Limb (tissue), 2 donors: ENCODE measurements at regions not wholly inside any gene's neighbourhood (a gene's known extent, or its start where the extent isn't known, plus 50 kb on each side); places are given as distances from the start of the nearest gene placed in this dataset.
"Not testable (repeated sequence)": the region's sequence is repeated elsewhere in the genome, so short reads cannot be mapped to it uniquely, and the experiment has no call there.

Experiments
- DNase-seq, 2 donors: peaks; one replicate each; pipeline ENCODE4 v3.0.0-alpha.2; 2016; ENCODE audit errors: extremely low spot score in 2 of 2

DNA sequence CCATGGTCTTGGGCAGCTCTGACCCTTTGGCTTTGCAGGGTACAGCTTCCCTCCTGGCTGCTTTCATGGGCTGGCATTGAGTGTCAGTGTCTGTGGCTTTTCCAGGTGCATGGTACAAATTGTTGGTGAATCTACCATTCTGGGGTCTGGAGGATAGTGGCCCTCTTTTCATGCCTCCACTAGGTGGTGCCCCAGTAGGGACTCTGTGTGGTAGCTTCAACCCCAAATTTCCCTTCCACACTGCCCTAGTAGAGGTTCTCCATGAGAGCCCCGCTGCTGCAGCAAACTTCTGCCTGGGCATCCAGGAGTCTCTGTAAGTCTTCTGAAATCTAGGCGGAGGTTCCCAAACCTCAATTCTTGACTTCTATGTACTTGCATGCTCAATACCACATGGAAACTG, 494.5 kb upstream of the LRRC7 start:
- DNase-seq, result no peak

GRCh38 chr1:69076631-69077030, 491.1 kb upstream of the LRRC7 start:
- DNase-seq, result no peak

GRCh38 chr1:69077198-69077597, 490.5 kb upstream of the LRRC7 start:
- no peak for DNase-seq

GRCh38 chr1:69077633-69078032, 490.1 kb upstream of the LRRC7 start:
- DNase-seq, result no peak

- DNase-seq, result no peak
These were observed 486.1 kb upstream of the LRRC7 start for GRCh38 chr1:69081668-69082067.

GRCh38 chr1:69082312-69082711, 485.4 kb upstream of the LRRC7 start:
- DNase-seq, result no peak

DNA sequence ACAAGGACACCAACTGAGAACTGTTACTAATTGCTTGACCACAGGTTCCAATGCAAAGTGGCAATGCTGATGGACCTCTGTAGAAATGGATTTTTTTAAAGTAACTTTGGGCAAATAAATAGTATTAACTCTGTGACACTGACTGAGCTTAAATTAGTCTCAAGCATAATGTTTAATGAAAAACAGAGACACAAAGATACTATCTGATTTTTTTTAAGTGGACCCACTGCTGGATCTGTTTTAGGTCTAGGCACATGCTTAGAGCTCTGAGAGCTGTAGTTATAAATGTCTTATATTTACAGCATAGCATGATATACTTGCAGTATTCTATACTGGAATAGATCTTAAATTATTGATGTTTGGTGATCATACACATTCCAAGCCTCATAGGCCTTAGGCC, 481.6 kb upstream of the LRRC7 start:
- DNase-seq, result no peak

DNA sequence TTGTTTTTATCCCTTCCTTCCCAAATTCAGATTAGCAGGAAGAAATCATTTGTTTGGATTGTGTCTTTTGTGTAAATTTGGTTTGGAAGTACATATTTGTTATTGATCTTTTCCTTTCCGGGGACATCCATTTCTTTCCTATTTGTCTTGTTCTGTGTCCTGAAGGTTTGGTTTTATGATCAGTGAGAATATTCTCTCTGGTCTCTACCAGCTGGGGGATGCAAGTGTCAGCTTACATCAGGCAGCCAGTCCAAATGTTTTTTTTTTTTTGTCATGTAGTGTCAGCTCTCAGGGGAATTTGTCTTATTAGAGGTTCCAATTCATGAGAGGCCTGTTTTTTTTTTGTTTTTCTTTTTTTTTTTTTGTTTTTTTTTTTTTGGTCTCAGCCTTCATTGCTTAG, 479.2 kb upstream of the LRRC7 start:
- DNase-seq, result no peak

GRCh38 chr1:69090170-69090569, 477.6 kb upstream of the LRRC7 start:
- no peak for DNase-seq

- DNase-seq, result no peak
These were observed 477.0 kb upstream of the LRRC7 start for GRCh38 chr1:69090752-69091151.

- not testable (repeated sequence) for DNase-seq
These were observed 465.7 kb upstream of the LRRC7 start for GRCh38 chr1:69102058-69102457.

DNA sequence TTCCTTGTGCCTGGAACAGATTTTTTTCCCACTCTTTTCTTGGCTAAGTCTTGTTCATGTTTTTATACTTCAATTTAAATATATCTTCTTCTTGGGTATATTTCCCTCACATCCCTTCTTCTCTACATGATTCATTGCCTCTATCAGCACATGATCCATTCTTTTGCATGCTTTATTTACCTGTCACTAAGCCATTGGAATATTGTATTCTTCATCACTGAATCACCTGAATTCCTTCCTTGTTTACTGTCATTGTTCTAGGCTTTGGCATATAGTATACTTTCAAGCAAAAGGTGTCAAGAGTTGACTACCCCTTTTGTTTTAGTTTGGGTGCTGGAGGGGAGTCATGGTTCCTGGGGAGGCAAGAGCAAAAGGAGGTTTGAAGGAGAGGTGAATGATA, 464.5 kb upstream of the LRRC7 start:
- no peak for DNase-seq

GRCh38 chr1:69103705-69104385, 463.9 kb upstream of the LRRC7 start:
- no peak for DNase-seq

DNA sequence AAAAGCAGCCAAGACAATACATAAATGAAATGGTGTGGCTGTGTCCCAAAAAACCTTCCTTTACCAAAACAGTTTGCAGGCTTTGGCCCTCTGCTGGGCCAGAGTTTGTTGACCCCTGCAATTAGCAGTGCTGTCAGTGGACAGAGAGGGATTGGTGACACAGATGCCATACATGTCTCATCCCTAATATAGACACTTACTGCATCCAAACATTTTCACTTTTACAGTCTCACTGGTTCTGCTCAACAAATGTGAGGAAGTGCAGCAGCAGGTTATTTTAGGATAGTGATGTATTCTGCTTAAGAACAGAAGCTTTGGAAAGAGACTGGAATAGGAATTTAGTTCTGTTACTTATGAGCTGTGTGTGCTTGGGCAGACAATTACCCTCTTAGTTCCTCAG, 462.8 kb upstream of the LRRC7 start:
- DNase-seq, result no peak

DNA sequence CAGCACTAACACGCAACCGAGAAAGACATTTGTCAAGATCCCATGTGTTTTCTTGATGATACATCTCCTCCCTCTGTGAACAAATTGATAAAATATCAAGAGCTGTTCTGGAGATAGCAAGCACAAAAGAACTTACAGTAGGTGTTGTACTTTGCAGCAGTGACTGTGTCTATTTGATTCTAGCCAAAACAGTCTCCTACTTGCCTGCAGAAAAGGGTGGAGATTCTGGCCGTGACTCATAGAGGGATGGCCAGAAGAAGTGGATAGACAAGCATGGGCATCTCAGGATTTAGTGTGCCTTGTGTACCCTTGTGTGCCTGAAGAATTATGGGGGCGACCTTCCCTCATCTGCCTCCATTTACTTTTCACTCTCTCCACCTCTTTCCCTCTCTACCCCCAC, 458.4 kb upstream of the LRRC7 start:
- DNase-seq, result no peak

GRCh38 chr1:69110851-69111250, 456.9 kb upstream of the LRRC7 start:
- no peak for DNase-seq

- DNase-seq, result not testable (repeated sequence)
These were observed 447.5 kb upstream of the LRRC7 start for GRCh38 chr1:69120126-69120741.

GRCh38 chr1:69120817-69121216, 446.9 kb upstream of the LRRC7 start:
- DNase-seq, result no peak

DNA sequence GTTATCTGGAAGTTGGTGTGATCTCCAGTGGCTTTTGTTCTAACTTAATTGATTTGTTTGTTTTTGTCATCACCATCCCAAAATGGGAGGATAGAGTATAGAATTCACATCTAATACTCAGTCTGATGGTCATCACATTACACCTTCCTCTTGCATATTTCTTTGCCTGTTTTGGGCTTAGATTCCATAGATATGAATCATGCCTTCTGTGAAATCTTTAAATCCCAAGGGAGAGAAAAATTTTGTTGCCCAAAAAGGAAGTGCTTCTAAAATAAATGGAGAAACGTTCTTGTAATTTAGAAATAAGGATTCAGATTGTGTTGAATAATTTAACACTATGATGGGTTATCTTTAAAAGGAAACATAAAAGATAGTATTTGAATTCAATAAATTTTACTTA, 446.0 kb upstream of the LRRC7 start:
- DNase-seq, result no peak

DNA sequence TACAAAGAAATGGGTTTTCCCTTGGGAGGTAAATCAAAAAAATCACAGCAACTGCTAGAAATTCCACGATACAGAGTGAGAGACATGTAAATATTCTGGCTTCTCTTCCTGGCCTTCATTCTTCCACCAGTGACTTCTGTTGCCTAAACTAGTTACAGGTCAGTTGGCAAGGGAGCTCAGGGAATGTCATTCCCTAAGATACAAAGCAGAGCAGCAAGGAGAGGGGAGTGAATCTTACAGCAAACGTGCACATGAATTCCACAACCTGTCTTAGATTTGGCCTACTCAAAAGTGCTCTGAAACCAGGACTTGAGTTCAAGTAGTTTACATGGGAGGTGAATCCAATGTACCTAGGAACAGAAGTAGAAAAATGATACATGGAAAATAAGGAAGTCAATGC, 445.3 kb upstream of the LRRC7 start:
- DNase-seq, result no peak

DNA sequence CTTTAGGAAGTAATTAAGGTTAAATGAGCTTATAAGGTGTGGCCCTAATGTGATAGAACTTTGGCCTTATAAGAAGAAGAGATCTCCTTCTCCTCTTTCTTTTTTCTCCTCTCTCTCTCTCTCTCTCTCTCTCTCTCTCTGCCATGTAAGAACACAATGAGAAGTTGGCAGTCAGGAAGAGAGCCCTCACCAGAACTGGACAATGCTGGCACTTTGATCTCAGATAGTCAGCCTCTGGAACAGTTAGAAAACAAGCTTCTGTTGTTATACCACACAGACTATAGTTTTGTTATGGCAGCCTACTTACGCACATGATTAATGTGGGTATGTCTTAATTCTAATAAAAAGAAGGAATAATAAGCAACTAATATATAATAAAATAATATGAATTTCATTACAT, 444.2 kb upstream of the LRRC7 start:
- no peak for DNase-seq

GRCh38 chr1:69126796-69127195, 440.9 kb upstream of the LRRC7 start:
- peak in 1 of 2 donors; percentile 47 for DNase-seq

DNA sequence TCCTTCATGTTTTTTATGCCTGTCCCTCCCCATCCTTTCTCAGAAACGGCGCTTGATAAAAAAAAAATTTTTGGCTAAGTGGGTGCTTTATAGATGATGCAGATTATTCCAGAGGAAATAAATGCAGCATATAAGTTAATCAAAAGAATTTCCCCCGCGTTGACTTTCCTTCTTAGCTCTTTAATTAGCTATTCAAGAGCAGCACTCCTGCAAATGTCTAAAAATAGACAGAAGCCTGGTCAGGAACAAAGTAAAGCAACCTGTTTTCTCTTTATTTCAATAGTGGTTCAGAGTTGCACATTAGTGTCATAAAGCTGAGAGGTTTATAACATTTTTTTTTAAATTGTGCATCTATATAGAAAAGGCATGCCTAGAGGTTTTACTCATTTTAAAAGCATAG, 439.5 kb upstream of the LRRC7 start:
- DNase-seq, result no peak

DNA sequence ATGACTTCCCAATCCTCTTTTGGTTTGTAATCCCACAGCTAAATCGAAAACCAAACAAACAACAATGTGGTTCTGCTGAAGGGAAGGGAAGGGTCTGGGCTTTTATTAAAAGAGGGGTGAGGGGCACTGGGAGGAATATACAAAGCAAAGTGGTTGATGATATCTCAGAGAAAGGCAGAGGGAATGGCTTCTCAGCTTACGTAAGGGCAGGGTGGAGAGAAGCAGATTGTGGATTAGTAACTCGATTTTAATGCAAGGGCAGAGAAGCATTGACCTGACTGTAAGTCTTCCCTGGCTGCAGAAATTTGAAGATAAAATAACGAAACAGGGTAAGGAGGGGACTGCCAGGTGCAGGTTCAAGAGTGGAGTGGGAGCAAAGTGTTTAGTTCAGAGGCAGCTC, 438.2 kb upstream of the LRRC7 start:
- no peak for DNase-seq
